ENCODE measurements at regions not wholly inside any gene's neighbourhood (a gene's known extent, or its start where the extent isn't known, plus 50 kb on each side); places are given as distances from the start of the nearest gene placed in this dataset.
A peak's percentile ranks its signal among the peaks of the same experiment; 100 is the strongest.

DNA sequence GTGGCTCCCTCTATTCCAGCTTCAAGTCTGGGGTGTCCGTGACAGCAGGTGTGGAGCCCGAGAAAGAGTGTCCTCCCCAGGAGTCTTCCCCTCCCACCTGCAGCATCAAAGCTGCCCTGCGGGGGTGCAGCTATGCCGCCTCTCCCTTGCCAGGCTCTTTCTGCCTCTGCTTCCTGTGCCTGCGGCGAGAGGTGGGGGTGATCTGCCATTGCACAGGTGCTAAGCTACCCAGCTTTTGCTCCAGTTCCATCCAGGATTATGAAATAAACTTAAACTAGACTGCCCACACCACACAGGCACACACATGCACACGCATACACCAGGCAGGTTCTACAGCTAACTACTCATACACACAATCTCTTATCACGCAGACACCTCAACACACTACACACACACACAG is 104.7 kb upstream of the CLDN10 start:
- DNase-seq (ENCODE audit: low spot score), result no peak
- no peak for FAIRE-seq

DNA sequence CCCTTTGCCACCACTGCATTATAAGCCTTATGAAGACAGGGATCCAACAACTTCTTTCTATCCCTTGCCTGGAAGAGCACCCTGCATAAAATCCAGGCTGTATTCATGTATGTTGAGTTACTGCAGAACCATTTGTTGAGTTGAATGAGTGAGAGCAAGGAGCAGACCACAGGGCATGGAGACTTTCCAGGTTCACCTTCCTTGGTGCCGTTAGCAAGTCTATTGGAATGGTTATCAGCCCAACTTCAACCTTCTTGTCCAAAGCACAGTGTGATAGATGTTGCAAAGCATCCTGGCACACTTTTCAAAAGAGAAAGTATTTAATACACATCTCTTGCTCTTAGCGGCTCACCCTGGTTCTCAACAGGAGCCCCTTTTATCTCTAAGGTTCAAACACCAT is 100.9 kb upstream of the CLDN10 start:
- FAIRE-seq, result no peak
- no peak for DNase-seq (ENCODE audit: low spot score)

DNA sequence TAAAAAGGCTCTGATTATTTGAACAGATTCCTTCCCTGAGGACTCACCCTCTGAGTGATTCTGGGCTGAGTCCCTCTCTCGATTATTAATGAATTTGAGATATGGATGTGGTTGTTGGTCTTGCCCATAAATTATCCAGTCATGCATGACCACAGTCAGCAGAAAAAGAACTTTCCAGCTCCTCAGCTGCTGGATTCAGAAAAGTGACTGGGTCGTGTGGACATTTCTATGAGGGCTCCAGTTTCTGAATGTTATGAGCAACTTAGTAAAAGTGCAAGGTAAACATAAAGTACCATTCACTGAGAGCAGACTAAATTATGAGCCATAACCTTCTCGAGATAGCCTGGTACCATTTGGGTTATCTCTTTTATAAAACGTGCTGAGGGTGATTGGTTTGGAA is 100.1 kb upstream of the CLDN10 start:
- FAIRE-seq (no peak), DNase-seq (ENCODE audit: low spot score) (no peak)

DNA sequence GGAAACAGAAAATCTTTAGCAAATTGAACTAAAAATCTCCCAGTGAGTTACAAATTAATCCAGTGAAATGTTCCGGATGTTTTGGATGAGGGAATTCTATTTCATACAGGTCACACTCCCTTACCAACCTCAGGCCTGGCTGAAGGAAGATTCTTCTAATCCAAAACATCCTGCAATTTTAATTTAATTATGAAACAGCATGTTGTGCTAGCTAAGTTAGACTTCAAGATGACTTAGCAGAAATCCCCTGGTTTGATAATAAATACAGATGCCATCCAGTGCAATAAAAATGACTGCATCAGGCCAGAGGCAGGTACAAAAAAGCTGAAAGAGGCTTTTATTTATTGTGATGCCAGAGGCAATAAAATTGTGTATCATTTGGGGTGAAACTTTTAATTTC is 96.7 kb upstream of the CLDN10 start:
- FAIRE-seq, result no peak
- no peak for DNase-seq (ENCODE audit: low spot score)

DNA sequence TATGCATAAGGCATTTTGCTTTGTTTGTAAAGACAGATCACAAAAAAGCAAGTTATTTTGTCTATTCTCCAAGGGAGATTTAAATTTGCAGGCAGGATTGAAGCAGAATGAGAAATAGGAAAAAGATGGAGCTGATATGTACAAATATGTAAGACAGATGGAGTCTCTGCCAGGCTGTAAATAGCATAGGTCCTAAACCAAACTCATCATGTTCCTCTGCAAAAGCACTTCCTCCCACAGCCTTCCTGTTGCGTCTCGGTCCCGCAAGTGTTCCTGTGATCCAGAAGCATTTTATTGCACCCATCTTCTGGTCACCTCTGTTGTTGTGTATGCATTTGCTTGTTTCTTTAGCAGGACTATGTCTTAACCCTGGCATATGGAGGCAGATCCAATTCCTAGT is 95.7 kb upstream of the CLDN10 start:
- DNase-seq (ENCODE audit: low spot score), result no peak

DNA sequence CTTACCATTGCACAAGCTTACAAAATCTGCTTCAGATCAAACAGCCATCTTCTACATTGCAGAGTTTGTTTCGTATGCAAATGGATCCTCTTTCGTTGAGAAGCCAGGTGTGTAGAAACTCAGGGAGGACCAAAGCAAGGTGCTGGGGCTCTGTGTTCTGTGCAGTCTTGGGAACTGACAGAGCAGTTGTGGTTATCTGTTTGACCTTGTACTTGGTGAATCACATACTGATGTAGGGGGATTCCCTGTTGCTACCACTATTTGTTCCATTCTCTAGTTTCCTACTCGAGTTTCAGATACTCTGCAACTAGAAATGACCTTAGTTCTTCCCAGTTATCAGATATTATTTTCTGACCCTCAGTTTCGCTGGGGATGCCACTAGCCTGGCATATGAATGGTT is 95.2 kb upstream of the CLDN10 start:
- DNase-seq (ENCODE audit: low spot score) (no peak), FAIRE-seq (no peak)

More for the DNA sequence above, 95.7 kb upstream of the CLDN10 start:
- FAIRE-seq, result no peak

DNA sequence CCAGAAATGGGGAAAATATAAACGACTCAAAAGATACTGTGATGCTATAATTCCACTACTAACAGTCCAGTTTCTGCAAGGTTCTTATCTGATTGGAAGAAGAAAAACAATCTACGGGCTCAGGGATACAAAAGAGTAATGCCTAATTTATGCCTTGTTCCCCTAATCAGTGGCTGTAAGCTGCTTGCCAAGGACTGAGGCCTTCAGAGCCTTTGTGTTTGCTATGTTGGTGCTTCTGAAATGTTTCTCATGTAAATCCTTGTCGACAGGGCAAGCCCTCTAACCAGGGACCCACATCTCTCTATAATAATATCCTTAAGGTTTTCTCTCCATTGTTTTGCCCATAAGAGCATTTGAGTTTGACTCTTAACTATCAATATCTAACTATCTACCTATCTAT is 89.7 kb upstream of the CLDN10 start:
- FAIRE-seq (no peak), DNase-seq (ENCODE audit: low spot score) (no peak)

DNA sequence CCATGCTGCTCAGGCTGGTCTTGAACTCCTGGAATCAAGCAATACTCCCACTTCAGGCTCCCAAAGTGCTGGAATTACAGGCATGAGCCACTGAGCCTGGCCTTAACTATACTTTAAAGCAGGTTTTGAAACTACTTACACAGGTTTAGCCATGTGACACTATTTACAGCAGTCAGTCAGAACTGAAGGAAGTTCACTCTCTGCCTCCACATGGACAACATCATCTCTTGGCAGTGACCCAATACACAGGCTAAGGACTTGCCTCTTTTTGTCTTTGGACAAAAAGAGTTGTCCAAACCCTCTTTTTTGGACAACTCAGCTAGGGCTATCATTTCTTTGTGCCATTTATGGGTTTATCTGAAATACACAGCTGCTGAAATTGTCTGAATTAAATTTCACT is 89.0 kb upstream of the CLDN10 start:
- FAIRE-seq, result no peak
- DNase-seq (ENCODE audit: low spot score), result no peak

DNA sequence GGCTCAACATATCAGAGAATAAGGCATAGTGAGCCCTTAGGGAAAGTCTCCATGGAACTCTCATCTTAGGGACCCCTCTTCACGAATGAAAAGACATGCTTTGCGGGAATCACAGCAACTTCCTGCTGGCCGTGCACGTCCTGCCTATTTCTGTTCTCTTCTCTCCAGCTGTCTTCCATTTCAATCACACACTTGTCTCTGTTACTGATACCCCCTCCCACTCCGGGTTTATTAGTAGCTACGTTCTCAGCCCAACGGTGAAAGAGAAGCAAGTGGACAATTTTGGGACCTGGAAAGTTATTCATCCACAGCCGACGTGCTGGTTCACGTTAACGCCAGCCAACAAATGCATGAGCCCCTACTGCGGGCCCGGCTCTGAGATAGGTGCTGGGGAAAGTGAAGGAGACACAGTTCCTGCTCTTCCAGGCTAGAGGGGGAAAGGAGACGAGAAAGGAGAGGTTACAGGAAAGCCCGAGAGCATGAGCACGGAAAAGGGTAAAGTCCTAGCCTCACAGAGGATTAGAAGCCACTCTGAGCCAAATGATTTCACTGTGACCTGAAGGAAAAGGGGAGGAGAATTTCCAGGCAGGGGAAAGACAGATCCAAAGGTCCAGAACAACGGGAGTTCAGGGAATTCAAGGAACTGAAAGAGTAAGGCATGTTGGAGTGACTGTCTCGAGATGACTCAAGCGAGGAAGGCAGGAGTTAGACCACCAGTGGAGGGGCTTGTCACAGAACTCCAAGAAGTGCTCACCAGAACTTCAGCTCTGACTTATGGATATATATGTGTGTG is 81.8 kb upstream of the CLDN10 start:
- DNase-seq (ENCODE audit: low spot score) (no peak), FAIRE-seq (no peak)

DNA sequence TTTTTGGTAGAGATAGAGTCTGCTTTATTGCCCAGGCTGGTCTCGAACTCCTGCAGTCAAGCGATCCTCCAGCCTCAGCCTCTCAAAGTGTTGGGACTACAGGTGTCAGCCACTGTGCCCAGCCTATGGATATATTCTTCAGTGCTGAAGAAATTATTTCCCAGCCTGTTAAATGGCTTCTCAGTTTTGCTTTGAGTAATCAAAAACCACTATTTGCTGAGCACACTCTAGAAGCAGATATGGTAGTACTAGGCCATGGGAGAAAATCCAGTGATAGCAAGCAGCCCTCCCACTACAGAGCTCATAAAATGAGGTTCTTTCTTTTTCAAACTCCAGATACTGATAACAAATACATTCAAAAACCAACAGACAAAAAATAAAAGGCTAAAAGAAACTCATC is 80.6 kb upstream of the CLDN10 start:
- no peak for FAIRE-seq
- DNase-seq (ENCODE audit: low spot score), result no peak

DNA sequence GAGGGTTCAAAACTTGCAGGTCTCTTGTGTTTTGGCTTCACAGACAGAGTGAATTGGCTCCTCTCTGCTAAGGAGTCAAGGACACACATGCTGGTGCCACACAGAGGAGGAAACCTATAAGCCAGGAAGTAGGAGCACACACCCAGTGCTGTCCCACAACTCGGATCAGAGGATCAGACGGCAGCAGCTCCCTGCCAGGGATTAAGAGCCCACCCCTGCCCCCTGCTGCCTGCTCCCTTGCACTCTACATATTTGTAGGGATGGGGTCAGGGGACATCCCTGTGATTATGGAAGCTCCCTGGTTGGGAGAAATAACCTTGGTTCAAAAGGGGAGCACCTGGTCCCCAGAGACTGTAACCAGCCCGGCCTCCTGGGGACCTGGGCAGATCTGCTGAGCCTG is 77.5 kb upstream of the CLDN10 start:
- FAIRE-seq (no peak), DNase-seq (ENCODE audit: low spot score) (no peak)

DNA sequence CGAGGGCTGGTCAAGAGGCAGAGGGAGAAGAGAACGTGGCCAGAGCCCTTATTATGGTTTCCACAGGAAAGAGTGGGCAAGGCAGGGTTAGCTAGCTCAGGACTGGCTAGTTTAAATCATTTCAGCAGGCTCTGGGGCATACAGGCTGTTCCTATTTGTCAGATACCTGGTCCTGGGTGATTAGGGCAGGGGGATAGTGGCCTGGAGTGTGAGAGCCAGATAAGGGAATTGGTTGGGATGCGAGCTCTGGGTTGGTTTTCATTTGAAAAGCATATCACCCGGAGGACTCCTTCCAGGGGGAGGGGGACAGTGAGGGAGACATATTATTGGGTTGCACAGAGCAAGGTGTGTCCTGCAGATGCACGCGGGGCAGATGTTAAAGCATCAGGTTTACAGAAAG is 75.3 kb upstream of the CLDN10 start:
- FAIRE-seq (no peak), DNase-seq (ENCODE audit: low spot score) (no peak)

DNA sequence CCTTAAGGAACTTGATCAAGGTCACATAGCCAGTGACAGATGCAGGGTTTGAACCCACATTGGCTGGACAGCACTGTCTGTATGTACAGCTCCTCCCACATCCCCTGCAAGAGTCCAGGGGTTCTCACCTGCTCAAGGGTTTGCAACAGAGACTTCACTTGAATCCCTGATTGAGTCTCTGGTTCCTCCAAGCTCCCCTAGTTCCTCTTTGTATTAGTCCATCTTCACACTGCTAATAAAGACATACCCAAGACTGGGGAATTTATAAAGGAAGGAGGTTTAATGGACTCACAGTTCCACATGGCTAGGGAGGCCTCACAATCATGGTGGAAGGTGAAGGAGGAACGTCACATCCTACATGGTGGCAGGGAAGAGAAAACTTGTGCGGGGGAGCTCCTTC is 72.8 kb upstream of the CLDN10 start:
- FAIRE-seq (no peak), DNase-seq (ENCODE audit: low spot score) (no peak)

DNA sequence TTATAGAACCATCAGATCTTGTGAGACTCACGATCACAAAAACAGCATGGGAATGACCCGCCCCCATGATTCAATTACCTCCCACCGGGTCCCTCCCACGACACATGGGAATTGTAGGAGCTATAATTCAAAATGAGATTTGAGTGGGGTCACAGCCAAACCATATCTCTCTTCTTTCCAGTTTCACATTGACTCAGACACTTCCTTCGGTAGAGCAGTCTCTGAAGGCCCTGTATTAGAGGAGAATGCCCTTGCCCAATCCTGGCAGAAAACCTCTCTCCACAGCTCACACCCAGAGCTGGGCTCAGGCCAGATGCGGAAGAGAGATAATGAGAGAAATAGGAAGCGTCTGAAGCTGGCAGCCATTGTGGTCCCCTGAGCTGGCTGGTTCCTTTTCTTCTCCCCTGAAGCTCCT is 72.4 kb upstream of the CLDN10 start:
- FAIRE-seq (no peak), DNase-seq (ENCODE audit: low spot score) (no peak)

DNA sequence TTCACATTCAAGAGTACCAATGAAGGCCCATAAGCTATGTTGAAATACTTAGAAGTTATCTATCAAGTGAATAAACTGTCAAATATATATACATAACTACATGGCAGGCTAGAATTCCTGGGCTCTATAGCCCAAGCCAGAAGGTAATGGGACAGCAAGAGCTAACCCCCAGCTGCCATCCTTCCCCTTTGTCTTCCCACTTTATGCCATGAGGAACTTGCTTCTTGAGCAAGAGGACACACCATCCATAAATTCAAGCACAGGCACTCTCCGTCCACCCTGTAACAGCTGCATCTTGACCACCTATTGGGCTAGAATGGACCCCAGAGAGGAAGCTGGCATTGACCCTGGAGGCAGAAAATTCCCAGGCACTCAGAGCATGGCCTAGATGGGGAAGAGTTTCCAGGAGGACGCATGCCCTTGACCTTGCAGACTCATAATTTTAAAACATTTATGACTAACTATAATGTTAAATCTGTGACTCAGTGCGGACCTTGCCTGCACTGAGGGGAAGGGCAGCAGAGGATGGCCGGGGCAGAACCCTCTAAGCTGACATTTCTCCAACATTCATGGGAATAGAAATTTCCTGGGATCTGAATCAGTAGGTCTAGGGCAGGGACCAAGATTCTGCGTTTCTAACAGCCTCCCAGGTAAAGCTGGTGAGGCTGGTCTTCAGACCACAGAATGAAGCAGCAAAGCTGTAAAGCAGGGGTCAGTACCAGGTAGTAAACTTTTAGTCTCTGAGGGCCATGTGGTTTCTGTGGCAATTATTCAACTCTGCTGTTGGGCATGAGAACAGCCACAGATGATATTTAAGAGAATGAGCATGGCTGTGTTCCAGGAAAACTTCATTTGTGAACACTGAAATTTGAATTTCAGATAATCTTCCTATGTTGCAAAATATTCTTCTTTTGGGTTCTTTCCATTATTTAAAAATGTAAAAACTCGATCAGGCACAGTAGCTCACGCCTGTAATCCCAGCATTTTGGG is 71.4 kb upstream of the CLDN10 start:
- DNase-seq (ENCODE audit: low spot score), result peak; percentile 11
- FAIRE-seq, result no peak

DNA sequence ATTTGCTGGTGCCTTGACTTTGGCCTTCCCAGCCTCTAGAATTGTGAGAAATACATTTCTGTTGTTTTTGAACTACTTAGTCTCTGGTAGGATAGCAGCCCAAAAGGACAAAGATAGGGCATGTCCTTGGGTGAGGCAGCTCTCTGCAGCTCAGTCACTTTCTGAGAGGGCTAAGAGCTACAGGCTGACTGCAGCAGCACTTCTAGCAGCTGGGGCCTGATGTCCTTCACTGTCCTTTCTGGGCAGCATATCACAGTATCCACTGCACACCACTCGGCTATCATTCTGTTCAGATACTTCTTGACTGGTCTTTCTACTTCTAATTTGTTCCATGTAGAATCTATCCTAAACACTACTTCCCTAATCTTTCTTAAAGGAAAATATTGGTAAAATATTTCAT is 68.5 kb upstream of the CLDN10 start:
- no peak for FAIRE-seq
- DNase-seq (ENCODE audit: low spot score), result no peak

DNA sequence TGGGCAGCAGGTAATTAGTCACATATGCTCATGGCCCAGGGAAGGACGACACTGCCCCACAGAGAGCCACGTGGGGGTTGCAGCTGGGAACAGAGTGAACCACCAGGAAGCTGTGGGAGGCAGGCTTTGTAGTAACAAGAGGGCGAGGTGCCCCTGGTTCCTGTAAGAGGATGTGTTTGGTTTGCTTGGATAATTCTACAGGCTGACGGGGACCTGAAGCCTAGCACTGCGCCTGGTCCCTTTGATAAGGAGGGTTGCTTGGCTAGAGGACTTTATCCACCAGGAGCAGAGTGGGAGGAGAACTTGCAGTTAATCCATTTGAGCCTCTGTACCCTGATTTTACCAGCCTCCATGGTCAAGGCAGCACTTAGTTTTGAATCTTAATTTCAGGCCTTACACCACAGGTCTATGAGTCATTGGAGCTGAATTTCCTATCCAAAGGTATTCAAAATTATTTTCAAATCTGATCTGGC is 67.4 kb upstream of the CLDN10 start:
- no peak for FAIRE-seq
- no peak for DNase-seq (ENCODE audit: low spot score)

DNA sequence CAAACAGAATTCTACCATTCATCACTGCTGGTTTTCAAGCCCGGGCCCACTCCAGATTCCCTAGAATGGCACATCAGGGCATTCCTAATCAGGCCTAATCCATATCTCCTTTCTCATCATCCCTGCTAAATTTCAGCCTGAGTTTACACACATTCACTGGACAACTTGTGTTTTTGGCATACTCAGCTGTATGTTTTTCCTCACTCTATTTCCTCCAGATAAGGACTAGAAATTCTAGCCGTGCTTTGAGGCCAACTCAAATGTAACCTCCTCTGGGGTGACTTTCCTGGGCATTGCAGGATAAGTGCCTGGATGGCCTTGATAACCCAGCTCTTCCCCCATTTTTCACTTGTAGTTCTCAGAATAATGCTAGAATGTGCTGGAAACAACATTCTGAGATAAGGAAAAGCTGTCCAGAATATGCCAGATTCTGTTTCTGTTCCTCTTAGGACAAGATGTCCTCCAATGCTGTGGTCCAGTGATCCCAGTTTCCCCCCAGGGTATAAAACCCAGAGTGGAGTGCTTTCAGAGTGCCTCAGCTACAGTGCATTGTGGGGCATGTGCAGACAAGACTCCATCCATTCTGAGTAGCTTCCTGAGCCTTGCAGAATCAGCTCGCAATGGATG is 66.9 kb upstream of the CLDN10 start:
- no peak for DNase-seq (ENCODE audit: low spot score)

DNA sequence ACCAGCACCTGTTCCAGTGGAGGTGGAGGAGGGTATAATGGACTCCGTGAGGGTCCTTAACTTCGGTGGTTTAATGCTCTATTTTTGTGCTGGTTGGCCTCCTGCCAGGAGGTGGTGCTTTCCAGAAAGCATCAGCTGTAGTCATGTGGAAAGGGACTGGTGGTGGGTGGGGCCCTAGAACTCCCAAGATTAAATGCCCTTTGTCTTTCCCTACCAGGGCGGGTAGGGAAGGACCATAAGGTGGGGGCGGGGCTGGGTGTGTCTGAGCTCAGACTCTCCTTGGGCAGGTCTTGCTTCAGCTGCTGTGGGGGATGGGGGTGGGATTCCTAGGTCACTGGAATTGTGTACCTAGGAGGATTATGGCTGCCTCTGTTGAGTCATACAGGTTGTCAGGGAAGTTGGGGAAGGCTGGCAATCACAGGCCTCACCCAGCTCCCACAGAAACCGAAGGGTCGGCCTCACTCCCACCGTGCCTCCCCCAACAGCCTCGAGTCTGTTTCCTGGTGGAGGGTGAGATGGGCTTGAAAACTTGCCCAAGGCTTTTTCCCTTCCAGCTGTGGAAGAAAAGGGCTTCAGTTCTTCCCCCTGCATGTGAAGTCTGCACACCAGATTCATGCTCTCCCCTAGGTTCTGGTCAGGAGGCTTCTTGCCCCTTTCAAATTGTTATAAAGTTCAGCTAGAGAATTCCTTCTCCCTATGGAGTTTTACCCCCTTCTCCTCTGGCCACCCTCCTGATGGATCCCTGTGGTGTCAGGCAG is 60.3 kb upstream of the CLDN10 start:
- FAIRE-seq (no peak), DNase-seq (ENCODE audit: low spot score) (no peak)

More for the DNA sequence above, 66.9 kb upstream of the CLDN10 start:
- FAIRE-seq, result no peak

DNA sequence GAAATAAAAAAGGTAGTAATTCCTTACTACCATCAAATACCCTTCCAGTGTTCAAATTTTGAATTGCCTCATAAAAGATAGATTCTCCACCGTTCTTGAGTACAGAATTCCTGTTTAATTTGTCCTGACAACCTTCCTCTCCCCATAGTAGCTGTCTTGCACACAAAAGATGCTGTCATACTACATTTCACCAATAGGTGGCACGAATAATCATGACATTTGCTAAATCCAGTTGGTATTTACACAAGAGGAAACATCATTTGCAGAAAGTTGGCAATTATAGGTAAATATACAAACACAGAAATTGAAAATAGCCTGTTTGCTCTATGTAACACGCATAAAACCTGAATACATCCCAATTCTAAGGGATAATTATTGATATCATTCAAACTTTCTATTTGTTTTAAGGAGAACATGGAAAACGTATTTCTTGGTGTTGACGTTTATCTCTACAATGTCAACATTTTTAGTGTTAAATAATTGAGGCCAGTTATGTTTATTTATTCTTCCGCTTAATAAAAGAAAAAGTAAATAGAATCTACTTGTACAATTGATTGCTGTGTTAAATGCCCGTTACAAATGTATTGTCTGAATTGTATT is 58.3 kb upstream of the CLDN10 start:
- DNase-seq (ENCODE audit: low spot score) (peak; percentile 33), FAIRE-seq (peak; percentile 79)

DNA sequence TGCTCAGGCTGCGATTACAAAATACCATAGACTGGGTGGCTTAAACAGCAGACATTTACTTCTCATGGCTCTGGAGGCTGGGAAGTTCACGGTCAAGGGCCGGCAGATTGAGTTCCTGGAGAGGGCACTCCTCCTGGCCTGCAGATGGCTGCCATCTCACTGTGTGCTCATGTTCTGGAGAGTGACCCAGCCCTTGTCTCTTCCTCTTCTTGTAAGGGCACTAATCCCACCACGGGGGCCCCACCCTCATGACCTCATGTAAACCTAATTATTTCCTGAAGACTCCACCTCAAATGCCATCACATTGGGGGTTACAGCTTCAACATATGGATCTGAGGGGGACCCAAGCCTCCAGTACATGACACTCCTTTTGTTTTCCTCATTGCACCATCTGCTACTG is 56.0 kb upstream of the CLDN10 start:
- DNase-seq (ENCODE audit: low spot score) (no peak), FAIRE-seq (no peak)

All from RCC 7860 (cell line).